Endothelial cell of umbilical vein (primary cell): ENCODE measurements at regions not wholly inside any gene's neighbourhood (a gene's known extent, or its start where the extent isn't known, plus 50 kb on each side); places are given as distances from the start of the nearest gene placed in this dataset.

ENCODE experiments used
- CTCF ChIP-seq, 2 donors: IDR thresholded peaks; 1 replicate in 1 of 2; 2 replicates in 1 of 2; pipeline ENCODE4 v1.5.1; 2011; ENCODE audit warnings: low read length in 2 of 2, mild to moderate bottlenecking in 2 of 2, moderate library complexity in 2 of 2, control low read depth in 1 of 2, inconsistent platforms in 1 of 2, low read depth in 1 of 2; ENCODE audit not compliant: insufficient read depth in 1 of 2; ENCODE audit errors: extremely low read depth in 1 of 2
- EZH2 ChIP-seq: IDR thresholded peaks from 2 replicates; pipeline ENCODE4 v1.6.1; 2012; ENCODE audit warnings: borderline replicate concordance, low read depth, mild to moderate bottlenecking, moderate library complexity, low read length, inconsistent platforms; ENCODE audit not compliant: severe bottlenecking
- FOS ChIP-seq: IDR thresholded peaks from 2 replicates; pipeline ENCODE4 v1.6.1; 2011; ENCODE audit warnings: mild to moderate bottlenecking, low read length, moderate library complexity, borderline replicate concordance; ENCODE audit not compliant: insufficient read depth
- JUN ChIP-seq: IDR thresholded peaks from 2 replicates; pipeline ENCODE4 v1.6.1; 2011; ENCODE audit warnings: borderline replicate concordance, low read depth; ENCODE audit not compliant: insufficient read length, insufficient read depth
- MAX ChIP-seq: IDR thresholded peaks from 2 replicates; pipeline ENCODE4 v1.6.1; 2011; ENCODE audit not compliant: insufficient read depth, insufficient read length
- POLR2A ChIP-seq: IDR thresholded peaks from 2 replicates; pipeline ENCODE4 v1.6.1; 2012; ENCODE audit warnings: low read depth, mild to moderate bottlenecking, control low read depth, low read length
- POLR2AphosphoS5 ChIP-seq: IDR thresholded peaks from 2 replicates; pipeline ENCODE4 v1.6.1; 2012; ENCODE audit warnings: low read depth, mild to moderate bottlenecking, control low read depth, low read length, moderate library complexity; ENCODE audit not compliant: insufficient read depth

DNA sequence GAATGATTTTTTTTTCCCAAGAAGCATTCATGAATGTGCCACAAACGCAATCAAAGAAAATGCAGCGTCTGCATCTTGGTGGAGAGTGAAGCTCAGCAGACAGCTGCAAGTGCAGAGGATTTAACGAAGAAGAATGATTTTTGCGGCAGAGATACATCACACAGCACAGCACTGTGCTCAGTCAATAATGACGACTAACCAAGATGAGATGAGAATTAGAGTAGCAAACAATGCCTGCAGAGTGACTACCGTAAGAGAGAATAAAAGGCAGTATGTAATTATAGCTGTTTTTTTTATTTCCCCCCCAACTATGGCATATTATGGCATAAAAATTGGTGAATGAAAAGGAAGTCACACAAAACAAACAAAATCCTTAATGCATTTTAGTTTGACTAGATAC is 218.0 kb upstream of the ROBO1 start:
- no peak for TF ChIP-seq POLR2A
- TF ChIP-seq CTCF (IDR thresholded peaks at IDR 0.05; ENCODE audit: extremely low read depth in 1 of 2, insufficient read depth in 1 of 2, low read depth in 1 of 2, low read length in 2 of 2) = no peak
- TF ChIP-seq EZH2 = no peak
- no peak for TF ChIP-seq MAX
- TF ChIP-seq POLR2AphosphoS5 = no peak
- no peak for TF ChIP-seq FOS
- TF ChIP-seq JUN = no peak
